Neural crest cell (in vitro differentiated cells): ENCODE measurements at regions not wholly inside any gene's neighbourhood (a gene's known extent, or its start where the extent isn't known, plus 50 kb on each side); places are given as distances from the start of the nearest gene placed in this dataset.
A peak's percentile ranks its signal among the peaks of the same experiment; 100 is the strongest.

Source experiments
- DNase-seq: peaks from one replicate; pipeline ENCODE4 v3.0.0; 2021; ENCODE audit warnings: low read depth, mixed read lengths, low spot score
- H3K27ac Mint-ChIP-seq: one replicate; pipeline ENCODE4 v1.8.0; 2021; ENCODE audit warnings: mild to moderate bottlenecking, mixed read lengths; ENCODE audit not compliant: unreplicated experiment
- H3K27me3 Mint-ChIP-seq: 2 replicates; pipeline ENCODE4 v1.8.0; 2021; ENCODE audit warnings: low read depth, mild to moderate bottlenecking, mixed read lengths
- H3K36me3 Mint-ChIP-seq: 2 replicates; pipeline ENCODE4 v1.8.0; 2021; ENCODE audit warnings: low read depth, mild to moderate bottlenecking, mixed read lengths
- H3K4me1 Mint-ChIP-seq: 2 replicates; pipeline ENCODE4 v1.8.0; 2021; ENCODE audit warnings: mixed read lengths
- H3K4me3 Mint-ChIP-seq: one replicate; pipeline ENCODE4 v1.8.0; 2021; ENCODE audit warnings: mild to moderate bottlenecking, mixed read lengths
- H3K9me3 Mint-ChIP-seq: 2 replicates; pipeline ENCODE4 v1.8.0; 2021; ENCODE audit warnings: mixed read lengths
- CTCF ChIP-seq: fragments of 200-600 bp; sonication (generic); conservative IDR thresholded peaks from 2 replicates; pipeline ENCODE4 v1.5.0; 2021; ENCODE audit warnings: antibody characterized with exemption, mild to moderate bottlenecking

GRCh38 chr6:134472661-134473060, 154.7 kb upstream of the SGK1 start:
- no peaks in the 10 kb centered on the region for H3K27me3 Mint-ChIP-seq
- TF ChIP-seq CTCF: no peak
- H3K36me3 Mint-ChIP-seq: no peaks in the 10 kb centered on the region
- H3K4me3 Mint-ChIP-seq: no peak overlapping the region
- no peak for DNase-seq
- H3K27ac Mint-ChIP-seq: no peak overlapping the region
- no peaks in the 10 kb centered on the region for H3K9me3 Mint-ChIP-seq
- H3K4me1 Mint-ChIP-seq: peaks cover under 1% of the 10 kb centered on the region

GRCh38 chr6:134472046-134472445, 154.1 kb upstream of the SGK1 start:
- H3K4me3 Mint-ChIP-seq: no peak overlapping the region
- no peak overlapping the region for H3K27ac Mint-ChIP-seq
- no peak for TF ChIP-seq CTCF
- H3K36me3 Mint-ChIP-seq: no peaks in the 10 kb centered on the region
- DNase-seq: no peak
- H3K27me3 Mint-ChIP-seq: no peaks in the 10 kb centered on the region
- no peaks in the 10 kb centered on the region for H3K4me1 Mint-ChIP-seq
- no peaks in the 10 kb centered on the region for H3K9me3 Mint-ChIP-seq

- Mint-ChIP-seq H3K27ac (peak overlapping the region; percentile 50), H3K4me3 (no peak overlapping the region), H3K36me3 (no peaks in the 10 kb centered on the region), H3K4me1 (no peaks in the 10 kb centered on the region), H3K9me3 (no peaks in the 10 kb centered on the region), H3K27me3 (no peaks in the 10 kb centered on the region)
- TF ChIP-seq CTCF: no peak
- DNase-seq: no peak
Measured at GRCh38 chr6:134470457-134470975, 152.6 kb upstream of the SGK1 start.

GRCh38 chr6:134469702-134470456, 152.0 kb upstream of the SGK1 start:
- no peaks in the 10 kb centered on the region for H3K4me1 Mint-ChIP-seq
- no peaks in the 10 kb centered on the region for H3K27me3 Mint-ChIP-seq
- H3K4me3 Mint-ChIP-seq: no peak overlapping the region
- TF ChIP-seq CTCF: no peak
- DNase-seq: no peak
- H3K27ac Mint-ChIP-seq: no peak overlapping the region
- H3K36me3 Mint-ChIP-seq: no peaks in the 10 kb centered on the region
- H3K9me3 Mint-ChIP-seq: no peaks in the 10 kb centered on the region

- DNase-seq: no peak
- Mint-ChIP-seq H3K36me3 (no peaks in the 10 kb centered on the region), H3K4me1 (no peaks in the 10 kb centered on the region), H3K4me3 (no peak overlapping the region), H3K27ac (no peak overlapping the region), H3K27me3 (no peaks in the 10 kb centered on the region), H3K9me3 (no peaks in the 10 kb centered on the region)
- TF ChIP-seq CTCF: no peak
Measured at GRCh38 chr6:134468633-134469032, 150.7 kb upstream of the SGK1 start.
